ENCODE measurements at regions not wholly inside any gene's neighbourhood (a gene's known extent, or its start where the extent isn't known, plus 50 kb on each side); places are given as distances from the start of the nearest gene placed in this dataset.

DNA sequence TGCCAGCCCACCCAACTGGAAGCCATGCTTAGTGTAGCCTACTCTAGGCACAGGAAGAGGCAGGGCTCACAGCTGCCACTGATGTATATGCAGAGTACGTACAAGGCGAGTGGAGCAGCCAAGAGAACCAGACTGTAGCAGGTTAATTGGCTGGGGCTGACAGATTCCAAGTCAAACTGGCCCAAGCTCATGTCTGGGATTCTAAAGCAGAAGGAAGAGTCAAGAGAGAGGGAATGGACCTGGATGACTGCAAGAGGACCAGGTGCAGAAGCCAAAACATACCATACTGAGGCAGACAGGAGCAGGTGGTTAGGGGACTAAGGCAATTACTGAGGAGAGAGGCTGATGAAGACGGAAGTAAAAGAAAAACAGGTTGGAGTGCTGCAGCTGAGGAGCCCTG is 51.3 kb upstream of the LRRN2 start:
- DNase-seq = no peak

DNA sequence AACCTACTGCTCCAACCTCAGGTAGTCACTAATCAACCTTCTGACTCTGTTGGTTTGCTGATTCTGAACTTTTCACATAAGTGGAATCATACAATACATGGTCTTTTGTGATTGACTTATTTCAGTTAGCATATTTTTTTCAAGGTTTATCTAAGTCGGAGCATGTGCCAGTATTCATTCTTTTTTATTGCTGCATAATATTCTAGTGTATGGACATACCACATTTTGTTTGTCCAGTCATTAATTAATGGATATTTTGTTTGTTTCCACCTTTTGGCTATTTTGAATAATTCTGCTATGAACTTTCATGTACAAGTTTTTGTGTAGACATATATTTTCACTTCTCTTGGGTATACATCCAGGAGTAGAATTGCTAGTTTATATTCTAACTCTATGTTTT is 53.0 kb upstream of the LRRN2 start:
- no peak for DNase-seq

DNA sequence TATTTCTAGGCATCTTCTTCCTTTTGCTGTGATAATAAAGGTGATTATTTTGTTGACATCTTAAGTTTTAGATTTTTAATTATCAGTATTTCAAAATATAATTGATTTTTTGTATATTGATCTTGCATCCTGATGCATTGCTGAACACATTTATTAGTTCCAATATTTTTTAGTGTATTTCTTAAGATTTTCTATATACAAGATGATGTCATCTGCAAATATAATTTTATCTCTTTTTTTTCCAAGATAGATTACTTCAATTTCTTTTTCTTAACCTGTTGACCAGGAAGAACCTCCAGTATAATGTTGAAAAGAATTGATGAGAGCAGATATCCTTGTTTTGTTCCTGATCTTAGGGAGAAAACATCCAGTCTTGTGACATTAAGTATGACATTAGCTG is 54.8 kb upstream of the LRRN2 start:
- DNase-seq = no peak

DNA sequence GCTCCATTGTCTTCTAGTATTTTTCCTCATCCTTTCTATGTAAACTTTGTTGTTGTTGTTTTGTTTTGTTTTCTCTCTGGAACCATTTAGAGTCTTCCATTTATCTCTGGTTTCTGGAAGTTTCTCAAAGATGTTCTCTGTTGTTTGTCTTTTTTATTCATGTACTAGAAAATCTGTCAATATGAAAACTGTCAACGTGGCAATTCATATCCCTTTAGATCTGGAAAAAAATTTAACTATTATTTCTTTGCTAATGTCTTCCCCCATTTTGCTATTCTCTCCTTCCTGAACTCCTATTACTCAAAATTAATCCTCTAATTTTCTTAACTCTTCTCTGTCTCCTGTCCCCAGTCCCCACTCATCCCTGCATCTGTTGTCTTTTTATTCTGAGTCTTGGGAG is 55.9 kb upstream of the LRRN2 start:
- DNase-seq = no peak

DNA sequence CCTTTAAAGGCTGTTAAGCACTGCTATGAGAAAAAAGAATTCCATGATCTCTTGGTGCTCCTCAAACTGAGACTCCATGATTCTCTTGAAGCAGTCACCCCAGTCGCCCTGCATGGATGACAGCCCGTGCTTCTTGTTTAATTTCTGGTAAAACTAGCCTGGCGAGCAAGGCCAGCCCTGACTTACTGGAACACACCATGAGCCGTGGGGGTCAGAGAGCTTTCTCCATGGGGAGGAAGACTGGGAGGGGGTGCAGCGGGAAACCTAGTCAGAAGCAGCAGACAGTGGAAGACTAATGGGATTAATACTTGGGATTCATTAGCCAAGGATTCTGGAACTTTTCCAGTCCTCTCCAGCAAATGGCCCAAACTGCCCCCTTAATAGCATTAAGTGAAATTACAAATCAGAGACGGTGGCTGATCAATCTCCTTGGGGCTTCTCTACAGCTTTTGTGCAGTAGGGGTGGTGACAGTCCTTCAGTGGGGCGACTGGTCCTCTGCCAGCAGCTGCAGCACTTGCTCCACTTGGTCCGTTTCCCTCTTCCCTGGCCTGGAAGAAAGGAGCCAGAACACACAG is 57.2 kb upstream of the LRRN2 start:
- DNase-seq = no peak

DNA sequence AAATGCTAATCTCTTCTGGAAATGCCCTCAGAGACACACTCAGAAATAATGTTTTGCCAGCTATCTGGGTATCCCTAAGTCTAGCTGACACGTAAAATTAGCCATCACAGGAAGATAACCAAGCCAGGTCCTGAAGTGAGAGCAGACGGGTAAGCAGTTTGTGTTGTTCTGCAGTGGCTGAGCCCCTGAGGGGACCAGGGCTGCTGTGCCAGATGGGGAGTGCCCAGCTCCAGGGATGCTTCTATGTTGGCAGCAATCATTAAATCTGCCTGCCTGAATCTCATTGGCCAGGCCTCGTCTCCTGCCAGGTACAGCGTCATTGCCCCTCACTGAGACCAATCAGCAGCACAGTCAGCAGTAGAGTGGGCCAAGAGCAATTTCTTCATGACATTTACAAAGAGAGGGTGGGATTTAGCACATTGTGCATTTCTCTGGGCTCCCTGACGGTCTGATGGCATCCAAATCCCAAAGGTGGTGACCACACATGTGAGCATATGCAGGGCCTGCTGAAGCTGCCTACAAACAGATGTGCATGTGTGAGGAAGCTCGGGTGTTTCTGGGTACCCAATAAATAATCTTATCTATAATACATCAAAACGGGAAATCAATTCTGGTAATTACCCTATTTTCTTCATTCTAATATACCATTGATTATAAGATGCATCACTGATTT is 58.7 kb upstream of the LRRN2 start:
- no peak for DNase-seq

DNA sequence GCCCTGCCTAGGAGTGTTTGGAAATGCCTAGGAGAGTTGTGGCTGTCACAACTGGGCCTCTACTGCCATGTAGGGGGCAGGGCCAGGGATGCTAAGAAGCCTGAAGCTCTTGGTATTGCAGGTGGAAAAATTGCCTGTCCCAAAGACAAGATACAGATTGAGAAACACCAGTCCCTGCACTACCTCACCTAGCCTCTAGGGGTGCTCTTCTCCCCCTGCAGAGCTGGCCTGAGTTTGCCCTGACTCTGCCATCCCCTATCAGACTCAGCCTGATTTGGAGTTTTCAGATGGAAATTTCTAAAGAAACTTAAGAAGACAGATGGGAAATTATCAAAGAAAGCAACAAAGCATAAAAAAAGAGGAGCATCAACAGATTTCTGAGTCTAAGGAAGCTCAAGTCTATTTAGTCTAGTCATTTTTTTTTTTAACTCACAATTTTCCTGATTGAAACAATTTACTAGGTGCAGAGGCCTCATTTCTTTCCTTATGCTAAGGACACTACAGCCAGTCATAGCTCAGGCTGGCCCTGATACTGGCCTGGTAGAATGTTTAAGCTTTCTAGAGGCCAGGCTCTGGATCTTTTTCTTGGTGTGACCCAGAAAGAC is 61.4 kb upstream of the LRRN2 start:
- DNase-seq = no peak

DNA sequence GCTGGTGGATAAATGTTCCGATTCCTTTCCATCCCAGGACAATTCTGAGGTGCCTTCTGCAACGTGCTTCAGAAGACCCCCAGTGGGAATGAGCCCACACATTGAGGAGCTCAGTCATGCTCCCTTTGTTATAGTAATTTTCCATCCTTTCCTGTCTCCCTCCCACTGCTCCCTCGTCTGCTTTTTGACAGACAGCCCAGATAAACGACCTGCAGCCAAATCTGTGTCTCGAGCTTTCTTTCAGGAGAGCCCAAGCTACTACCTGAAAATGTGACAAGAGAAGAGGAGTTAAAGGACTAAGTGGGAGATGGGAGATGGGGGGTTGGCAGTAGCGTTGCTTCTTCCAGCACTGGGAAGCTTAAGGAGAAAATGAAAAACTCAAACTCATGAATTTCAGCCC is 65.9 kb upstream of the LRRN2 start:
- no peak for DNase-seq

DNA sequence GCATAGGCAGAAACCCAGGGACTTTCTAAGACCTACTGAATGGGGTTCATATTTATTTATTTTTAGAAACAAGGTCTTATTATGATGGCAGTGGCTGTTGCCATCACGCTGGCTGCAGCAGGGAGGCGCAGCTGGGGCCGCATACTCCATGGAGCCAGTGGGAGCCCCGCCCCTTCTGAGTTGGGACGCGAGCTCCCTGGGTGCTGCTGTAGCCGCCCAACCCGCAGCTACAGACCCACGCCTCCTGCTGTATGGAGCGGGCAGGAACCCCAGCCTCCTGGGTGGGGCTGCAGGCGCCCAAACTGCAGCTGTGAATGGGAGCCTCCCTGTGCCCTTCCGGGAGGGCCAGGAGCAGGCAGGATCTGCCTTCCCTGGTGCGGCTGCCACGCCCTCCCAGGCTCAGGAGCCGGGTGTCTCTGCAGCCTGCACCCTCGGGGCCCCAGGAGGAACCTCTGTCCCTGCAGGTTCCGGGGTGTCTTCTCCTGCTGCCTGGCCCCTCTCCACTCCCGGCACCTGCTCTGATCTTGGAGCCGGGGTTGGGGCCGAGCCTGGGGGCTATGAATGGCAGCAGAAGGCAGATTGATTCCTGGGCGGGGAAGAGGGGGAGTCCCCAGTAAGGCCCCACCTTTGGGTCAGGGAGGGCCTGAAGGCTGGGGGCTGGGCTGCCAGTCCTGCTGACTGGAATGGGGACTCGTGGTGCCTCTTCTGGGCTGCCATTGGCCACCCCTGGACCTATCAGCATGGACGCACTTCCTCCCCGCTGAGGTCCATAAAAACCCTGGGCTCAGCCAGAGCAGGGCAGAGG is 66.5 kb upstream of the LRRN2 start:
- DNase-seq = no peak

DNA sequence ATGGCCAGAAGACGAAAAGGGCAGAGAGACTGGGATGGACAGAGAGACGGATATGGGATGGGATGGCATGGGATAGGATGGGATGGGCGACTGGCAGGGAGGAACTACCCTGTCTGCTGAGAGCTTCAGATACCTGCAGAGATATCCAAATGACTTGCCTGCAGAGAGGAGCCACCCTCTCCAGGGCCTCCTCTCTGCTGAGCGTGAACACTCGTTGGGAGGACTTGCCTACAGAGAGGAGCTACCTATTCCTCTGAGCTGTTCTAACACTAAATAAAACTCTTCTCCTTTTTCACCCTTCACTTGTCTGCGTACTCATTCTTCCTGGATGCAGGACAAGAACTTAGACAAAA is 67.1 kb upstream of the LRRN2 start:
- no peak for DNase-seq

DNA sequence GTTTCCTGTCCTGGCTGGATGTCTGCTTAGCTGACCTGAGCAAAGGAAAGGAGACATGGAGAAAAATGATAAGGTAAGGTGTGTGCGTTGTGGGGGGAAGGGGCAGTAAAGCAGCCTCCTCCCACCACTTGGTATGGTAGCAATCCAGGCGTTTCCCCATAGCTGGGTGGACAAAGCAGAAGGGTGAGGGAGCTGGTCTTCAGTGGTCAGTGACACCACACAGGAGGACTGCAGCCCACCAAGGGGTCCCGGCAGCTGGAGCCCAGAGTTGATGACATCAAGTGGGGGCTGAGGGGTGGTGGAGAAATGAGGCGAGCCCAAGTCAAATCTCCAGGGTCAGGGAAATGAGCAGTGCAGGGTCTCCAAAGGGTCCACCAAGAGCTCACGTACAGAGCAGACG is 69.3 kb upstream of the LRRN2 start:
- DNase-seq = no peak

DNA sequence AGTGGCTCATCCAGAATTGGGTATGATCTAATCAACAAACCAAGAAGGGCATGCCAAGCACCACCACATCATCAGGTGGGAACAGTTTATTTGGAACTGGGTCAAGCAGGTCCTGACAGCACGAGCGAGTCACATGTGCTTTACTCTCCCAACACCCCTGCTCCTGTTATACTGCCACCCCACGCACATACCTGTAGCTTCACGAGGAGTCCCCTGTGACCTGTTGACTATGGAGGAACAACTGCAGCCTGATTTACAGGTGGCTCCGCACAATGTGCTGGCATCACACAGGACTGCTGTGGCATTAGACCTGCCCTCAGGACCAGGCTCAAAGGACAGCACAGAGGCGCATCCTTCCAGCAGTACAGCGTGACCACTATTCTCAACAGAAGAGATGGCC is 70.8 kb upstream of the LRRN2 start:
- DNase-seq = no peak

DNA sequence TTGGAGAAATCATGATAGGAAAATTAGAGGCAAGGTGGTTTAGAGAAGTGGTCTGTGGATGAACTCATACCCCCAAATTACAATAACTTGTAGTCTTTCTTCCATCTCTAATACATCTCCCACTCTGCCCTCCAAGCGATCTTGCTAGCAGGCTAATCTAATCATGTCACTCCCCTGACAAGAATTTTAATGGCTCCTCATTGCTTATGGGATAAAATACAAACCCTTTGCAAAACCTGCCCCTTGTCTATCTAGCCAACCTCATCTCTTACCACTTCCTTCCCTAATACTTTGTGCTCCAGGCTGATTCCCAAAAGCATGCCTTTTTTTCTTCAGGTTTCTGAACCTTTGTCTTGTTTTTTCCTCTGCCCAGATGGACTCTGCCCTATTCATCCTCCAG is 71.3 kb upstream of the LRRN2 start:
- DNase-seq = no peak

DNA sequence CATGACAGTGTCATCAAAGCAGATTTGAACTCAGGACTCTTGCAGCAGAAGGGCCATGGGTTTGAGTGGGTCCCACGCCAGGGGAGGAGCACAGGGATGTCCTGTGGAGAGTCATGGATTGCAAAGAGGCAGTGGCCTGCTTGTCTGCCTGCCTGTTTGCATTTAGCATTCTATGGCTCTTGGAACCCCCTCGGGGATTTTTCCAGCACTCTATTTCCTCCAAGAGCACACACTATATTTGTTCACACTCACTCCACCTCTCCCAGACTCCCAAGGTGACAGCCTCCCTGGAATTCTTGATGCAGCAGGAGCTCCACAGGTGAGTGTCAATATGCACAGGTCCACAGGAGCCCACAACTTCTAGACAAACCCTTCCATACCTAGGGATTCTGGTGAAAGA is 73.1 kb upstream of the LRRN2 start:
- no peak for DNase-seq

DNA sequence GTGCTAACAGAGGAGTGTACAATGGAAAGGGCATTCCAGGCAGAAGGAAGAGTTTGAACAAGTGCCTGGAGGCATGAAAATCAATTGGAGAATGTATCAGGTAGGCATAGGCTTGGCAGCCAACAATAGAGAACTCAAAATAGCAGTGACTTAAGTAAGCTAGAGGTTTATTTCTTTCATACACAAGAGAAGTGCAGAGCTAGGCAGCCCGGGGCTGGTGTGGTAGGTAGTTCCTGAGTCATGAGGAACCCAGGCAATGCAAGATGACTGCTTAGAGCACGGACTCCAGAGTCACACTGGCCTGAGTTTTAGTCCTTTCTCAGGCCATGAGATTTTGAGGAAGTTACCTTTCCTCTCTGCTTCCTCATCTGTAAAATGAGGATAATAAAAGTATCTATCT is 74.8 kb upstream of the LRRN2 start:
- DNase-seq = no peak

DNA sequence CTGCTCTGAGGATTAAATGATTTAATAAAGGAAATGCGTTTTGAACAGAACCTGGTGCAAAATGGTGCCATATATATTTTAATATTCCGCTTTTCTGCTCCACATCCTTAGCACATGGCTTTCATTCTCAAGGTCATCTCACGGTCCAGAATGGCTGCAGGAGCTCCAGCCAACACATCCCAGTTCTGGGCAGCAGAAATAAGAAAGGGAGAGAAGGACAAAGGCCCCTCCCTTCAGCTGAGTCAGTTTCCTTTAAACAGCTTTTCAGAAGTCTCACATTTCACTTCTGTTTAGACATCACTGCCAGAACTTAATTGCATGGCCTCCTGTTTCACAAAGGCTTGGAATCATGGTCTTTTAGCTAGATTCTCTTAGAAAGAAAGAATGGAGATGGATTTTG is 75.2 kb upstream of the LRRN2 start:
- DNase-seq = no peak

DNA sequence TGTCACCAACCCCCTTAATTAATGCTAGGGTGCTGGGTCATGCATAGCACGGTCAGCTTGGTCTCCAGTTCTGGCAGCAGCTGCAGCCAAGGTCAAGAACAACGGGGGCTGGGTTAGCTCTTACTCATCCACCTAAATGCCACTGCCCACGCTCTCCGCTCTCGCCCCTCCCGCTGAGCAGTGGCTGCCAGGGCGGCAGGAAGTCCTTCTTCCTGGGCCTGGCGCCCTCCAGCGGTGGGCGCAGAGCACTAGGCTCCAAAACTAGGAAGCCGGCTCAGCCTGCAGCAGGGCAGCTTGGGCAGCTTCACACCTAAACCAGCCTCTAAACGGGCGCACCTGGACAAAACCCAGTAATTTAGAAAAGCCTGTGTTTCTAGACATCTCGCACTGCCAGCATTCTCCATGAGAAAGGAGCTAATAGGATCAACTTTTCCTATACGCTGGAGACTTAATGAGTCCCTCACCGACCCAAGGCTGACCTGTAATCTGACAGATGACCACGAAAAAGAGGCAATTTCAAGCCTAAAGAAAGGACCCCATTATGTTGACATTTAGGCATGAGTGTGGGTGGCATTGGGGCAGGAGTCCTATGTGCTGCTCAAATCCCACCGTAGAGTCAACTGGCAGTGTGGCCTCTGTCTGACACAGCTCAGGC is 78.4 kb upstream of the LRRN2 start:
- DNase-seq = no peak

DNA sequence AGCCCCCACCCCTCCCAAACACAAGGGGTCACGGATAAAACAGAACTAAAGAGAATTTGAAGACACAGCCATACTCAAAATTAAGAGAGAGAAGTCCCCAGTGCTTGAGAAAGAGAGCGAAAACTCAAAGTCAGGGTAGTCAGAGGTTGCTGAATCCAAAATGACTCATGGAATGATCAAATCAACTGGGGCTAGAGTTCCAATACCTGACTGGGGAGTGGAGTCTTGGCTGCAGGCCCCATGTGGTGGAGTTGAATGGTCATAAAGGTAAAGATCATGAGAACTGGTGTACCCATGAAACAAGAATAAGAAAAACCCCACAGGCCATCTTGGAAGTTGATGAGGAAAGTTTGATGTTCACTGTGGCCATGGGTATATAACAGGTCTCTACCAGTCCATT is 84.5 kb upstream of the LRRN2 start:
- DNase-seq = no peak

DNA sequence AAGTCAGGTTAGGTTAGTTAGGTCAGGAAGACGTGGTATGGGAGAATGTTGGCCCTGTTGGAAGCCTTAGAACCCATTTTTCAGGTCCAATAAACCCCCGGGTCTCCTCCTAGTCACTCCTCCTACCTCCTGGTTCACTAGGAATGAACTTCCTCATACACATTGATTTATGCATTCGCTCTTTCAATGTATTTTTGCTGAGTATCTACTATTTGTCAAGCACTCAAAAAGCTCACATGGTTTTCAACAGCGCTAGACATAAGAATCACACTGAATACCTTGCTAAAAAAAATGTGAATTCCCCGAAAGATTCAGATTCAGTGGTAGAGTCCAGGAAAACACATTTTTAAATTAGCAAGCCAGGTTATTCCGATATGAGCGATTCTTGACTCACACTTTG is 85.8 kb upstream of the LRRN2 start:
- DNase-seq = no peak

DNA sequence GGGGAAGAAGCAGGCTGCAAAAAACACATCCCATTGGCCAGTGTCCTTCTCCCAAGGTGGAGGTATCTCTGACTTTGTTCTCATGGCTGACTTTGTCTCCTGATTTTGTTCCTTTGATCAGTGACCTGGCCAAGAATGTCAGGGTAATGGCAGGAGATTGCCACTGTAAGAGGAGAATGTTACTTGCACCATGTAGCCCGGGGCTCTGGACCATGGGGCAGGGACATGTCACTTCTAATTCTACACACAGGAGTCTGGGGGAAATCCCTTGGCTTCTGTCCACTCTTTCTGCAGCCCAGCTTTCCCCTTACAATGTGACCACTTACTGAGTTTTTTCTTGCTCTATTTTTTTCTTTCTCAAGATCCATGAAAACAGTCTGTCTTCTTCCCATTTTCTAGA is 87.7 kb upstream of the LRRN2 start:
- no peak for DNase-seq

DNA sequence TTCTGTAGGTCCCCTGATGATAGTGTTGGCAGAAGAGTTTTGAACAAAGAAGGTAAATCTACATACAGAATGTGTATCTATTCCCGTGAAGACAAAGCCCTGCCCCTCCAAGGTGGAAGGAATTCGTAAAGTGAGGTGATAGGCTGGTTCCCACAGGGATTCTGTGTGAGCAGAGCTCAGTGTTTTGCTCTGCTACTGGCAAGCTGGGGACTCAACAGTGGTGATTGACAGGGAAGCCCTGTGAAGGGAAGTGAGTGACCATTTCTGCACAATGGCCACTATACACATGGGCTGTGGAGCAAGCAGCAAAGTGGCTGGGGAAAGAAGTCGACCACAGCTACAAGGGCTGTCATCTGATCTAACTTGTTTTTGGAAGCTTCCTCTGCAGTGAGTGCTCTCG is 90.0 kb upstream of the LRRN2 start:
- no peak for DNase-seq

DNA sequence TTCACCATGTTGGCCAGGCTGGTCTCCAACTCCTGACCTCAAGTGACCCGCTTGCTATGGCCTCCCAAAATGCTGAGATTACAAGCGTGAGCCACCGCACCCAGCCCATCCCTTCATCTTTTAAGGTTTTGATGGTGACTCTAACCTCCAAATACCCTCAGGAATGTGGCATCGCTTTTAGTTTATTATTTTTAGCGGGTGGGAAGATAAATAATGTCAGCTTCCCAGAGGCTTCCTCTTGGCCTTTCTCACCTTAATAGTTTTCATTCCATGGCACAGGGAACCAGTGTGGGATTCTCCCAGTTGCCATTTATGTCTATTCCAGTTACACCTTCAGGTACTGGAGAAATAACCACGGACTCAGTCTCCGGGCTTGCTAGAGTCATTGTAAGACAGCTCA is 92.1 kb upstream of the LRRN2 start:
- no peak for DNase-seq

DNA sequence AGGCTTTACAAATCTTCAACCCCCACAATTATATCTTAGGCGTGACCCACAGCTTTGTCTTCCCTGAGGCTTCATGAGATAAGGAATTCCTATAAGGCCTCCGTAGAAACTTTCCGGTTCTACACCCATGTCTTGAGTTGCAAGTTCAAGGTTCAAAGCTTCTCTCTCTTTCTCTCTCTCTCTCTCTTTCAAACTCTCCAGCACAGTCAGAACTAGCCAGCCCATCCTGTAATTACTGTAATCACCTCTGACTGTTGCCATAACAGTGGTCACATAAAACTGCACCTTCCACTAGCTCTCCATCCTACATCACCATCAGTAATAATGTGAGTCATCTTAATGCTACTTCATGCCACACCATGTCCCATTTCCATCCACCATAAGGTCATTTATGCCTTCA is 90.0 kb upstream of the NFASC start:
- DNase-seq = no peak
